Stomach (tissue), 8 donors: ENCODE measurements at regions not wholly inside any gene's neighbourhood (a gene's known extent, or its start where the extent isn't known, plus 50 kb on each side); places are given as distances from the start of the nearest gene placed in this dataset.
"Not testable (repeated sequence)": the region's sequence is repeated elsewhere in the genome, so short reads cannot be mapped to it uniquely, and the experiment has no call there.

ENCODE experiments used
- DNase-seq, 2 donors: peaks; one replicate each; pipeline versions ENCODE4 v3.0.0 to v3.0.0-alpha.2; 2013 to 2019
- H3K27ac ChIP-seq, 5 donors: fragments of 200-600 bp in 4 of 5; sonication (generic) in 4 of 5; one replicate each; pipeline ENCODE4 v1.5.1; 2013 to 2019; ENCODE audit warnings: mild to moderate bottlenecking in 1 of 5, moderate library complexity in 1 of 5
- H3K27me3 ChIP-seq, 3 donors: fragments of 200-600 bp; sonication (generic); one replicate each; pipeline ENCODE4 v1.5.1; 2017 to 2019; ENCODE audit warnings: mixed run types in 1 of 3
- H3K36me3 ChIP-seq, 4 donors: fragments of 200-600 bp; sonication (generic); 1 replicate in 3 of 4; 2 replicates in 1 of 4; pipeline ENCODE4 v1.5.1; 2016 to 2019
- H3K4me1 ChIP-seq, 4 donors: fragments of 200-600 bp; sonication (generic); one replicate each; pipeline ENCODE4 v1.5.1; 2016 to 2019
- H3K4me3 ChIP-seq, 4 donors: fragments of 200-600 bp; sonication (generic) in 3 of 4; one replicate each; pipeline ENCODE4 v1.5.1; 2016 to 2019; ENCODE audit warnings: mild to moderate bottlenecking in 1 of 4
- H3K9me3 ChIP-seq, 4 donors: fragments of 200-600 bp; sonication (generic); one replicate each; pipeline ENCODE4 v1.5.1; 2016 to 2019
- EP300 ChIP-seq: sonication (generic); formaldehyde crosslinking; IDR thresholded peaks from one replicate; pipeline ENCODE4 v1.6.1; 2017; ENCODE audit warnings: antibody characterized with exemption
- POLR2A ChIP-seq, 4 donors: fragments of 450-650 bp; IDR thresholded peaks; one replicate each; pipeline ENCODE4 v1.6.1; 2016; ENCODE audit warnings: antibody characterized with exemption in 4 of 4, control low read depth in 2 of 4, mild to moderate bottlenecking in 1 of 4, moderate library complexity in 1 of 4
- POLR2AphosphoS5 ChIP-seq, 3 donors: sonication (generic); formaldehyde crosslinking; IDR thresholded peaks; one replicate each; pipeline ENCODE4 v1.6.1; 2016; ENCODE audit warnings: antibody characterized with exemption in 3 of 3
- WGBS, 5 donors: extraction: QIAGEN DNeasy Blood & Tissue Kit in 3 of 5; methylation state at CpG; one replicate each; pipeline versions ENCODE4 v1.1.5 to v1.1.7; 2013 to 2018; 5-methylcytosine and 5-hydroxymethylcytosine counted together
- intact Hi-C: fragments of 100-400 bp; cut with DNase I; formaldehyde crosslinking; loops from one replicate; pipeline ENCODE4 v1.15.1; 2023; ENCODE audit warnings: low total_unique reads
- TF ChIP-seq, protein P1 (sequence below), 7 experiments: fragments of 450-650 bp in 4 of 7; fragments of 200-600 bp in 3 of 7; sonication (generic) in 3 of 7; IDR thresholded peaks; one replicate each; pipeline ENCODE4 v1.5.1; 2016 to 2019; ENCODE audit warnings: antibody characterized with exemption in 7 of 7, control low read depth in 2 of 7, mild to moderate bottlenecking in 1 of 7
- donor health status: healthy with polysubstance abuse.
- donor health status: Bipolar disorder and iron deficiency.
- donor health status: healthy.

DNA sequence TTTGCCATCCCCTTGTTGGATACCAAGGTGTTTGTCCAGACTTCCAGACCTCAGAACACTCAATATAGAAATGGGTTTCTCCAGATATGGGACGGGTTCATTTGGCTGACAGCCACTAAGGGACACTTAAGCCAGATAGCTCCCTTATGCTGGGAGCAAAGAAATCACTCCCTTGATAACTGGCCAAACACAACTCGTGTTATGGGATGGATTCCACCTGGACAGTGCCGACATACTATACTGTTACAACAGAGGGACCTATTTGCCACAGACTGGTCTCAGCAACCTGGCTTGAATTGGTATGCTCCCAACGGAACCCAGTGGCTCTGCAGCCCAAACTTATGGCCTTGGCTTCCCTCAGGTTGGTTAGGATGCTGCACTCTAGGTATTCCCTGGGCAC lies 114.0 kb upstream of the PLCL2 start:
- 69 to 81% (median 74%) methylated on average over 4 of the region's 4 CpGs for WGBS, 5 donors
- H3K27me3 ChIP-seq, result no peaks in the 10 kb centered on the region
- DNase-seq, result no peak
- no peak overlapping the region for H3K4me3 ChIP-seq
- H3K27ac ChIP-seq, result no peak overlapping the region
- TF ChIP-seq EP300, result no peak
- TF ChIP-seq, protein P1, sequence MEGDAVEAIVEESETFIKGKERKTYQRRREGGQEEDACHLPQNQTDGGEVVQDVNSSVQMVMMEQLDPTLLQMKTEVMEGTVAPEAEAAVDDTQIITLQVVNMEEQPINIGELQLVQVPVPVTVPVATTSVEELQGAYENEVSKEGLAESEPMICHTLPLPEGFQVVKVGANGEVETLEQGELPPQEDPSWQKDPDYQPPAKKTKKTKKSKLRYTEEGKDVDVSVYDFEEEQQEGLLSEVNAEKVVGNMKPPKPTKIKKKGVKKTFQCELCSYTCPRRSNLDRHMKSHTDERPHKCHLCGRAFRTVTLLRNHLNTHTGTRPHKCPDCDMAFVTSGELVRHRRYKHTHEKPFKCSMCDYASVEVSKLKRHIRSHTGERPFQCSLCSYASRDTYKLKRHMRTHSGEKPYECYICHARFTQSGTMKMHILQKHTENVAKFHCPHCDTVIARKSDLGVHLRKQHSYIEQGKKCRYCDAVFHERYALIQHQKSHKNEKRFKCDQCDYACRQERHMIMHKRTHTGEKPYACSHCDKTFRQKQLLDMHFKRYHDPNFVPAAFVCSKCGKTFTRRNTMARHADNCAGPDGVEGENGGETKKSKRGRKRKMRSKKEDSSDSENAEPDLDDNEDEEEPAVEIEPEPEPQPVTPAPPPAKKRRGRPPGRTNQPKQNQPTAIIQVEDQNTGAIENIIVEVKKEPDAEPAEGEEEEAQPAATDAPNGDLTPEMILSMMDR (IDR thresholded peaks at IDR 0.05), result no peak
- TF ChIP-seq POLR2A (IDR thresholded peaks at IDR 0.05), result no peak
- TF ChIP-seq POLR2AphosphoS5 (IDR thresholded peaks at IDR 0.05), result no peak
- H3K36me3 ChIP-seq, result no peaks in the 10 kb centered on the region
- no peaks in the 10 kb centered on the region for H3K4me1 ChIP-seq
- intact Hi-C loops, result no loop called here
- no peaks in the 10 kb centered on the region for H3K9me3 ChIP-seq

- 86 to 96% (median 92%) methylated on average over 12 to 15 of the region's 15 CpGs for WGBS, 5 donors
- H3K27ac ChIP-seq, DNase-seq, H3K4me1 ChIP-seq, H3K27me3 ChIP-seq, intact Hi-C loops, H3K36me3 ChIP-seq, H3K9me3 ChIP-seq, H3K4me3 ChIP-seq: not testable (repeated sequence)
These were observed 111.2 kb upstream of the PLCL2 start for GRCh38 chr3:16773594-16773993.

- H3K27ac ChIP-seq, DNase-seq, H3K4me1 ChIP-seq, H3K4me3 ChIP-seq, H3K27me3 ChIP-seq, H3K36me3 ChIP-seq, H3K9me3 ChIP-seq, intact Hi-C loops: not testable (repeated sequence)
- WGBS, 5 donors, result 79 to 89% (median 83%) methylated on average over 9 to 11 of the region's 11 CpGs
These were observed 110.2 kb upstream of the PLCL2 start for GRCh38 chr3:16774536-16774935.

GRCh38 chr3:16784973-16785372 lies 99.8 kb upstream of the PLCL2 start:
- 74 to 96% (median 83%) methylated on average over 2 of the region's 2 CpGs for WGBS, 5 donors
- H3K4me1 ChIP-seq, result peaks cover 0 to 4% (median 0%) of the 10 kb centered on the region in 4 donors
- H3K27me3 ChIP-seq, result no peaks in the 10 kb centered on the region
- TF ChIP-seq POLR2AphosphoS5 (IDR thresholded peaks at IDR 0.05), result no peak
- TF ChIP-seq, protein P1 (IDR thresholded peaks at IDR 0.05), result no peak
- no peak for TF ChIP-seq EP300
- TF ChIP-seq POLR2A (IDR thresholded peaks at IDR 0.05), result no peak
- no peak for DNase-seq
- H3K9me3 ChIP-seq, result no peaks in the 10 kb centered on the region
- H3K36me3 ChIP-seq, result no peaks in the 10 kb centered on the region
- H3K27ac ChIP-seq, result no peak overlapping the region
- intact Hi-C loops, result no loop called here
- H3K4me3 ChIP-seq, result no peak overlapping the region

GRCh38 chr3:16785465-16785864 lies 99.3 kb upstream of the PLCL2 start:
- no peak overlapping the region for H3K4me3 ChIP-seq
- H3K9me3 ChIP-seq, result no peaks in the 10 kb centered on the region
- no peaks in the 10 kb centered on the region for H3K27me3 ChIP-seq
- TF ChIP-seq, protein P1 (IDR thresholded peaks at IDR 0.05), result no peak
- TF ChIP-seq EP300, result no peak
- no peak for TF ChIP-seq POLR2A (IDR thresholded peaks at IDR 0.05)
- no peak for TF ChIP-seq POLR2AphosphoS5 (IDR thresholded peaks at IDR 0.05)
- no peak for DNase-seq
- intact Hi-C loops, result no loop called here
- 51 to 77% (median 70%) methylated on average over 1 of the region's 1 CpG for WGBS, 5 donors
- no peaks in the 10 kb centered on the region for H3K36me3 ChIP-seq
- H3K4me1 ChIP-seq, result peaks cover 0 to 6% (median 0%) of the 10 kb centered on the region in 4 donors
- no peak overlapping the region for H3K27ac ChIP-seq
